Stimulated activated CD4-positive, alpha-beta T cell treated with anti-CD3 and anti-CD28 coated beads, TNF-alpha, amount 100 ng/mL, for 24 hours (primary cell): ENCODE measurements at regions not wholly inside any gene's neighbourhood (a gene's known extent, or its start where the extent isn't known, plus 50 kb on each side); places are given as distances from the start of the nearest gene placed in this dataset.

ENCODE experiments used
- DNase-seq, 3 experiments: peaks; one replicate each; pipeline ENCODE4 v3.0.0-alpha.2; 2020; ENCODE audit warnings: low read depth in 3 of 3

DNA sequence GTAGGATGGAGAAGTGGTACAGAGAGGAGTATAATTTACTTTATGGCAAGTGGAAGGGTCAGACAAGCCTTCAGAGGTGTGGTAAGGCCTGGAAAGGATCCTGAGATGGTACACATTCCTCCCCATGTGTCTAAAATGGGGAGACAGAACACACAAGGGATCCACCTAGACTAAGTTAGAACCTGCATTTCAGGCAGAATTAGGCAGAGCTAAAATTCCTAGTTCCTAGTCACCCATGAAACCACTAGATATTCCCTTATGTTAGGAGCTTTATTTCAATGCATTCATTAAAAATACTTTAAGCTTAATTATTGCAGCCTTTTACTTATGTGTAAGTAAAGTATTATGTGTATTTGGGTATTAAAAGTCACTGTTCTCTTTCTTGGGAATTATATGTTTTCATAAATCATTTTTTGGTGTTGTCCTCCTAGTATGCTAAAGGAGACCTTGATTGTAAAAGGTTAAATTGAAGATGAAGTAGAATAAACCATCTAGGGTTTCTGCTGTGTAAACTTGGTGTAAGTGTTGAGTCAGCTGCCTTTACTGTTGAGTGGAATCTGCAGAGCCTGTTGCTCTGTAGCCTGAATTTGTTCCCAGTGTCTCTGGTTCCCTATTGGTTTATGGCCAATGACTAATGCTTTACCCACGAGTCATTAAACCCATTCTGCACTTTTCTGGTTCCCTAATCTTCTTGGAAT lies 423.2 kb downstream of the ATP23 start:
- no peak for DNase-seq

DNA sequence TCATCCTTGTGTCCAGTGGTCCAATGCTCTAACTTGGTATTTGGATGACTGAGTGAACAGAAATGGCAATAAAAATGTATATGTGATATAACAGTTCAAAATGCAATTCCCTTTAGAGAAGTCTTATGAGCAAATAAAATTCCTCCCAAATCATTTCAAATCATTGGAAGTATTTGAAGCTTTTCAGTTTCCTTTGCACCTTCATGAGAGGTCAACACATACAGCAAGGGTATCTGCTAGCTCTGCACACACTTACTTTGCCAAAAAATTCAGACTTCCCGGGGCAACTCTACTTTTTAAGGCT lies 423.7 kb downstream of the ATP23 start:
- no peak for DNase-seq

DNA sequence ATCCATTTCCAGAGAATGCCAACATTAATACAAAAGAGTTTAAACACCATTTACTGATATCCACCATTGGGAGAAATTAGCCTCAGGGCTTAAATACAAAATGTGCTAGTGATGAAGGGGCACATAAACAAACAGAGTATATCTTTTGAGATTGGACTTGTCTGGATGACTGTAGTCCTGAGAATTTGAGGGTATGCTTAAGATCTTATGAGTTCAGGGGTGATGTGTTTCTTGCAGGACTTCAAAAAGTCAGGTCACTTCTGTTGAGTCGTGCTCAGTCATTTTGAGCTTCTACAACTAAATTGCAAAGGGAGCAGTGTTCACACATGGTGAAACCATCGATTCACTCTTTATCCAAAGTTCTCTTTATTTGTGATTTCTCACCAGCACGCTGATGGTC lies 425.7 kb downstream of the ATP23 start:
- no peak for DNase-seq

DNA sequence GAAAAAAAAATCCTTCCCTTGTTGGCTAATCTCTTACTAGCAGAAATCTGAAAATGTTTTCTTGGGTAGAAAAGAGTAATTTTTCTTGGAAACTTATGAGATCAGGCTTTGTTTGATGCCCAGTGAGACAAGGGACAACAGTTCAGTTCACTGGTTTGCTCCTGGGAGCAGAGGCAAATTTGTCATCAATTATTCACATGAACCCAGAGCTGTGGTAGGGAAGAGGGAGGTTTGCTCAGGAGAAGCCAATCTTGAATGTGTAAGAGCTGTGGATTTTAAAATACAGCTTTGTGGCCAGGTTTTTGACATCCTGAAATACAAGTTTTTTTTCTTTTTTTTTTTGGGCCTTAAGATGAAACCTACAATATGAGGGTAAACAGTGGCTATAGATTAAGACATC lies 426.6 kb downstream of the ATP23 start:
- no peak for DNase-seq

DNA sequence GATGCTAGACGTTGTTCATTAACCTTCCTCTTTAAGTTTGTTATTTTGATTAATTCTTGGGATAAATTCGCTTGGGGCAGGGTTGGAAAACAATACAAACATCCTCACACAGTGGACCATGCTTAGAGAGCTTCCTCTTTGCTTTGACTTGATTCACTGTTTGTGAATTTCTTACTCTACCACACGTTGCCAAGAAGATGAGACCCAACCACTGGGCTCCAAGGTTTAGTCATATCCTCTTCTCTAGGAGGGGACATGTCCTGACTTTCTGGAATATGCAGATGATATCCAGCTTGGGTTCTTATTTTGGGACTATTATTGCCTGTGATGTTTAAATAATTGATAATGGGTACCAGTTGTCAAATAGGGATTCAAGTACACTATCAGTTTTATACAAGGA lies 428.2 kb downstream of the ATP23 start:
- DNase-seq: no peak

DNA sequence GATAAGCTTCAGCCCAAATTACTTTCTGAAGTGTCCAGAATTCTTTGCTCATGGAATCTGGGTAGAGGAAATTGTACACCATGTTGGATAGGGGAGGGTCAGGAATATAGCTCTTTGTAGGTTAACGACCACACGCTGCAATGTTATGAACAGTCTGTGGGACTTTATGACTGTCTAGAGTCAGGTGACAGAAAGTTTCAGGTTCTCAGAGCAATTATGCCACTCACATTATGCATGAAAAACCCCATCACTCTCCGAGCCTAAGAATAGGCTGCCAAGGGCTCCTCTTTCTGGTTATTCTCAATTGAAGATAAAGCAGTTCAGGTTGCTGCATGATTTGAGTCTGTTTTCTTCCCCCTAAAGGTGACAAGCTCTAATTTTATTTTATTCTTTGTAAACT lies 430.9 kb downstream of the ATP23 start:
- no peak for DNase-seq

- no peak for DNase-seq
Observed at GRCh38 chr12:58378028-58378427, 436.7 kb downstream of the ATP23 start.

DNA sequence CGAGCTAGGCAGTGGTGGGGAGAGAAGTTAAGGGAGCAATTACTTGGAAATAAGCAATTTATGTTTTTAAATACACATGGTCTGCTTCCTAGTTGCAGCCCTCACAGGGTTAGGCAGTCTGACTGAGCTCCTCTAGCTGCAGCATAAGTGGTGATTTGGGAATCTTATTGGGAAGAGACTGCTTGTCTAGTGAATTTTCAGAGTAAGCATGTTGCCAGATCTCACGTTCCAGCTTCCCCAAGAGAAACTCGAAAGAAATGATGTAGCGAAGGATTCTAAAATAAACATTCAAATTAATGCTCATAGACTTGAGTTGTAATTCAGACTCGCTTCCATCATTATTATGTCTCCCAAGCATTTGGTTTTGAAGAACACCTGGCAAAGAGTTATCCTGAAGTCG lies 440.2 kb downstream of the ATP23 start:
- no peak for DNase-seq

DNA sequence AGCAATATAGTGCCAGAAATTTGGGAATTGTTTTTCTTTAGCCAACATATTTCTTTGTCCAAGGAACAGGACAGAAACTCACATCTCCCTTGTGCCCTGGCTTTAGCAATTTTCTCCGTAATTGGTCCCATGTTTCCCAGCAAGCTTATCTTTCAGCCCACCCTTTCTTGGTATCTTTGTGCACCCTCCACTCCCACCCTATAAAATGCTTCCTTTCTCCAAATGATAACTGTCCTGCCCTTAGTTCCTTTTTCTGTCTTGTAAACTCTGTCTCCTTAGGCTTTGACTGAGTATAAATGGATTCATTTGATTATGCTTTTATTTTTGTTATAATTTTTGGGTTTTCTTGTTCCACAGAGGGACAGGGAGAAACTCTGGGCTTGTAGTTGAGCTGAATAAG lies 442.8 kb downstream of the ATP23 start:
- DNase-seq: no peak

DNA sequence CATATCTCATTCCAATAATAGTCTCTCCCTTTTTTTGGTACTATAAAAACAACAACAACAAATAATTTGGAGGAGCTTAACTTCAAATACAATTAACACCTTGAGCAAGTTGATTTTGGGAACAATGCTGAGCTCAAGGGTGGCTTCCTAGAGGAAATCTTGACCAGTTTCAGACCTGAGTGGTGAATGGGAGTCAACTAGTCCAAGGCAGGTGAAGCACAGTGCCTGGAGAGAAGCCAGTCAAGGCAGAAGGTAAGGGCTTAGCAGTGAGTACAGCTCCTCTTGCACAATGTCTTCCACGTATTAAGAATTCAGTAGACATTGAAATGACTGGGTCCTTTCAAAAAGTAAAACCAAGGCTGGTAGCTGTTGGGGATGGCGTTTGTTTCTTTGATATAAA lies 444.8 kb downstream of the ATP23 start:
- DNase-seq: no peak

GRCh38 chr12:58387199-58387598 lies 445.8 kb downstream of the ATP23 start:
- DNase-seq: no peak

DNA sequence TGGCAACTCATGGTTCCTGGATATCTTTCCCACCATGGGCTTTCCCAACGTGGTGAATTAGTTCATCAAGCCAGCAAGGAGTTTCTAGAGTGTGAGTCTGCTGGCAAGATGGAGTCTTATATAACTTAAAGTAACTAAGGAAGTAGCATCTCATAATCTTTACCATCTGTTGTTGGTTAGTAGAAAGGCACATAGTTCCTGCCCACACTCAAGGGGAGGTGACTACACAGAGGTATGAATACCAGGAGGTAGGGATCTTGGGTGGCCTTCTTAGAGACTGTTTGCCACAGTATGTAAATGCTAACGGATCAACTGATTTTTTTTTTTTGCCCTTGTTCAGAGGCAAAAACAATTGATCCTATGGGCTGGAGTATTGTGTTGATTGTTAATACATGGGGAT lies 446.9 kb downstream of the ATP23 start:
- DNase-seq: no peak

DNA sequence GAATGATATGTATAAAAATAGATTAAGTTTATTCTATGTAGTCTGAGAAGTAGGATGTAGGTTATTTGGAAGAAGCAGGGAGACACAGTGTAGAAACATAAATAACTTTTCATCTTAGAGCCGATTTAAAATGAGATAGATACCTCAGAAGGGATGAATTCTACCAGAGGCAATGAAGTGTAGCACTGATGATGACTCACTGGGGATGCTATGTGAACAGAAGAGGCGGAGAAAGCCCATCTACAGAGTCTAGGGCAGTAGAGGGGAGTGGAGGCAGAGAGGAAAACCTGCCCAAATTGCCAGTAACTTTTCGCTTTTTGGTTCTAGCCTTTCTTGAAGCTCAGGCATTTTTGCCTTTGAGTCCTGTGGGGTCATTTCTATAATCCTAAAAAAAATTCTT lies 451.8 kb downstream of the ATP23 start:
- no peak for DNase-seq

- no peak for DNase-seq
Observed at GRCh38 chr12:58395056-58395455, 453.7 kb downstream of the ATP23 start.

- no peak for DNase-seq
Observed at GRCh38 chr12:58395470-58395869, 454.1 kb downstream of the ATP23 start.

- no peak for DNase-seq
Observed at GRCh38 chr12:58396239-58396638, 454.9 kb downstream of the ATP23 start.

DNA sequence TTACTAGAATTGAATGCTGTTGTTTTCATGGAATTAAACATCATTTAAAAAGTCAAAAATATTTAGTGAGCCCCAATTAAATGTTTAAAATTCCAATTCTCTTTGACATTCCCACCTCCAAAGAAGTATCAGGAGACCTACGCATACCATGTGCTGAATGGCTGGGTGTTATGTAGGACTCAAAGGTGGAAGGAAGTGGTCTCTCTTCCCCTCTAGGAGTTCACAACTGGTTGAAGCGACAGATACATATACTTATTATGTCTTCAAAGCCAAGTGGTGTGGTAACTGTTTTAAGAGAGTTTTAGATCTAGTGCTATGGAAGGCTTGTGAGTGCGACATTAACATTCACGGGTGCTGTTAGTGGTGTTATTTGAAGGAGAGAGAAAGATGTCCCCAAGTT lies 464.0 kb downstream of the ATP23 start:
- DNase-seq: no peak

- DNase-seq: no peak
Observed at GRCh38 chr12:58408516-58408915, 467.1 kb downstream of the ATP23 start.

DNA sequence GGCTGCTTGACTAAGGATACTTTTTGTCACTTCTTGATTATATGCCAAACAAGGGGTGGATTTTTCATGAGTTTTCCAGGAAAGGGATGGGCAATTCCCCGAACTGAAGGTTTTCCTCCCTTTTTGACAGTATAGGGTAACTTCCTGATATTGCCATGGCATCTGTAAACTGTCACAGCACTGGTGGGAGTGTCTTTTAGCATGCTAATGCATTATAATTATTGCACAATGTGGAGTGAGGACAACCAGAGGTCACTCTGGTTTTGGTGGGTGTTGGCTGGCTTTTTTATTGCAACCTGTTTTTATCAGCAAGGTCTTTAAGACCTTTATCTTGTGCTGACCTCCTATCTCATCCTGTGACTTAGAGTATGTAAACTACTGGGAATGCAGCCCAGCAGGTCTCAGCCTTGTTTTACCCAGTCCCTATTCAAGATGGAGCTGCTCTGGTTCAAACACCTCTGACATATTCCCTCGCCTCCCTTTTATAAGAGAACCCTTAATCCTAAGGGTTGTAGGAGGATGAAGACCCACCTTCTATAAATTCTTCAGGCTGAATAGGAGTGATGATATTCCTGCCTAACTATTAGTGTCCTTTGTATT lies 471.2 kb downstream of the ATP23 start:
- no peak for DNase-seq

DNA sequence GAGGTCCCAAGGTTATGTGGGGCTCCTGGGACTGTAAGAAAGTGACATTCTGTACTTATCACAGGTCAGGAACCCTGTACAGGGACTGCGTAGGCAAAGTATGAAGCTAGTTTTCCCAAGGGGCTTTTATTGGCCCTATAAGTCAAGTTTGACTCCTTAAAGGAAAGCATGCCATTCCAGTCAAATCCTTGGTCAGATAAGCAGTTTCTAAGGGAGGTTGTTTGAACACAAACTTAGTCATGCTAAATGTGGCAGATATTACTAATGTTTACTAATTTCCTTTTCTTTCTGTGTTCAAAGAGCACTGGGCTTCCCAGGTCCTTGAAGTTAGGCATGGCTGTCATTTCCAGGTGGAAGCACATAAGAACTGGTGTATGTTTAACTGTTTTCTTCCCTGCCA lies 472.4 kb downstream of the ATP23 start:
- no peak for DNase-seq

- DNase-seq: no peak
Observed at GRCh38 chr12:58414398-58414871, 473.1 kb downstream of the ATP23 start.

DNA sequence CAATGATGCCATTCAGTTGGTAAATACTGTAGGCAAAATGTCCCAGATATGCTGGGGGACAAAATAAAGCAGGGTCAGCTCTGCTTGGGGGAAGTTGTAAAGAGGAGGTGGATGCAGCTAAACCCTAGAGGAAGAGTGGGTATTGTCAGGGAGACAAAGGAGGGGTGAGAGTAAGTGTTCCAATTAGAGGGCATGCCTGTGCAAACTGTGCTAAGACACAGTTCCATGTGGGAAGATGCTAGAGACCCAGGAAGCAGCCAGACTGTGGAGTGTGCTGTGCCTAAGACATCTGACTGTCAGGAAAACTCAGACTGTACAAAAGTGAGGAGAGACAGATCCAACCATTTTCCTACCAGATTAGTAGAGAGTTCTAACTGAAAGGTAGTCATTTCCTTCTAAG lies 474.3 kb downstream of the ATP23 start:
- DNase-seq: no peak

DNA sequence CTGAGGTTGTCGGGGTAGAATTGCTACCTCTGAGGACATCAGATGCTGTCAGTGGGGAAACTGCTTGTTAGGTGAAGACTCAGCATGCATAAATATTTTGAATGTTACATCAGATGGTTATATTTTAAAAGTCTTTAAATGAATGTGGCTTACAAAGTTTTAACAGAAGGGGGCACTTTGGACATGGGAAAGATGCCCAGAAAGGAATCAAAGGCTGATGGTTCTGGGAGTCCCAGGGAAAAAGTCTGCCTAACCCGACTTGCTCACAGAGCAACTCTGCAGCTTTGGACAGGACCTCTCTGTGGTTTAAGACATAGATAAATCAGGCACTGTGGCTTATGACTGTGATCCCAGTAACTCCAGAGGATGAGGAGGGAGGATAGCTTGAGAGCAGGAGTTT lies 474.9 kb downstream of the ATP23 start:
- no peak for DNase-seq

DNA sequence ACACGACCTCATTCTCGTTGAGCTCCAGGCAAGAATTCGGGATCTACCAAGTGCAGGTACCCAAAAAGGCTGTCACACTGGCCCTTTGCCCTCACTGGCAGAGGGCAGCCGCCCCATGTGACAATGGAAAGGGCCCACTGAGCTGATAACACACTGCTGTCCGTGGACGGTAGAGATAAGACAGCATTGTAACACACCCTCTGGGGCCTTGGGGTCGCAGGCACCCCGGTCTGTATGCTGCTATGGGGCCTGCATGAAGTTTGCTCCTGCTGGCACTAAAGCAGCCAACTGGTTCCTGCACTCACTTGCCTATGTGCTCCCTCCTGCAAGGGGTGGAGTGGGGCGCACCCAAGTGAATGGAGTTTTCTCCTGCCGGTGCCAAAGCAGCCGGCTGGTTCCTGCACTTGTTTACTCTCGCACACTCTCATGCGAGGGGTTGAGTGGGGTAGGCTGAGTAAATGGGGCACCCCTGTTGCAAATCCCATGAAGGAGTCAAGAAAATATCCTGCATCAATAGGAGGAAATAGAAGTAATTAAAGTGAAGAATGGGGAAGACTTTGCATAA lies 477.9 kb downstream of the ATP23 start:
- no peak for DNase-seq
